Liver (tissue), 8 donors: ENCODE measurements at regions not wholly inside any gene's neighbourhood (a gene's known extent, or its start where the extent isn't known, plus 50 kb on each side); places are given as distances from the start of the nearest gene placed in this dataset.

ENCODE experiments used
- DNase-seq: peaks from one replicate; pipeline ENCODE4 v3.0.0-alpha.2; 2017; ENCODE audit warnings: low spot score
- H3K27ac ChIP-seq, 2 donors: one replicate each; pipeline ENCODE4 v1.7.0; 2013; ENCODE audit warnings: inconsistent platforms in 2 of 2, low read length in 2 of 2, control low read depth in 1 of 2, low read depth in 1 of 2, mild to moderate bottlenecking in 1 of 2
- H3K27me3 ChIP-seq, 4 donors: one replicate each; pipeline versions ENCODE4 v1.6.1 to v1.7.0; 2013; ENCODE audit warnings: low read length in 3 of 4, inconsistent platforms in 1 of 4, mild to moderate bottlenecking in 1 of 4, moderate library complexity in 1 of 4; ENCODE audit not compliant: control insufficient read depth in 4 of 4, insufficient read depth in 4 of 4
- H3K36me3 ChIP-seq, 4 donors: one replicate each; pipeline versions ENCODE4 v1.6.1 to v1.7.0; 2013; ENCODE audit warnings: low read length in 3 of 4, mild to moderate bottlenecking in 3 of 4, low read depth in 1 of 4, moderate library complexity in 1 of 4; ENCODE audit not compliant: control insufficient read depth in 4 of 4, insufficient read depth in 3 of 4
- H3K4me1 ChIP-seq, 4 donors: one replicate each; pipeline versions ENCODE4 v1.6.1 to v1.7.0; 2013; ENCODE audit warnings: low read length in 3 of 4, mild to moderate bottlenecking in 3 of 4, moderate library complexity in 1 of 4; ENCODE audit not compliant: control insufficient read depth in 4 of 4, insufficient read depth in 4 of 4
- H3K4me3 ChIP-seq, 3 donors: one replicate each; pipeline versions ENCODE4 v1.6.1 to v1.7.0; 2013; ENCODE audit warnings: low read length in 3 of 3, control low read depth in 1 of 3, low read depth in 1 of 3, mild to moderate bottlenecking in 1 of 3
- H3K9ac ChIP-seq, 2 donors: one replicate each; pipeline ENCODE4 v1.7.0; 2013; ENCODE audit warnings: low read length in 2 of 2, mild to moderate bottlenecking in 2 of 2, moderate library complexity in 2 of 2, control low read depth in 1 of 2, low read depth in 1 of 2
- H3K9me3 ChIP-seq, 4 donors: one replicate each; pipeline versions ENCODE4 v1.6.1 to v1.7.0; 2013; ENCODE audit warnings: low read length in 3 of 4; ENCODE audit not compliant: control insufficient read depth in 4 of 4
- EGR1 ChIP-seq, 2 donors: IDR thresholded peaks; 2 replicates each; pipeline ENCODE4 v1.6.1; 2016 to 2018; ENCODE audit warnings: antibody characterized with exemption in 2 of 2, low read depth in 2 of 2
- FOXA2 ChIP-seq: IDR thresholded peaks from 2 replicates; pipeline ENCODE4 v1.6.1; 2016; ENCODE audit warnings: antibody characterized with exemption
- GABPA ChIP-seq, 2 donors: IDR thresholded peaks in 1 of 2; conservative IDR thresholded peaks in 1 of 2; 2 replicates each; pipeline ENCODE4 v1.6.1; 2016; ENCODE audit warnings: antibody characterized with exemption in 2 of 2, mild to moderate bottlenecking in 1 of 2, moderate library complexity in 1 of 2
- HNF4A ChIP-seq, 2 donors: conservative IDR thresholded peaks; 2 replicates each; pipeline ENCODE4 v1.6.1; 2016; ENCODE audit warnings: antibody characterized with exemption in 2 of 2, mild to moderate bottlenecking in 2 of 2
- HNF4G ChIP-seq: IDR thresholded peaks from 2 replicates; pipeline ENCODE4 v1.6.1; 2016; ENCODE audit warnings: antibody characterized with exemption
- JUND ChIP-seq, 2 donors: IDR thresholded peaks; 2 replicates each; pipeline ENCODE4 v1.6.1; 2016; ENCODE audit warnings: antibody characterized with exemption in 2 of 2
- NR2F2 ChIP-seq: IDR thresholded peaks from 2 replicates; pipeline ENCODE4 v1.6.1; 2016; ENCODE audit warnings: antibody characterized with exemption
- RAD21 ChIP-seq, 2 donors: IDR thresholded peaks; 2 replicates each; pipeline ENCODE4 v1.6.1; 2016; ENCODE audit warnings: antibody characterized with exemption in 2 of 2, mild to moderate bottlenecking in 2 of 2
- REST ChIP-seq: IDR thresholded peaks from 2 replicates; pipeline ENCODE4 v1.6.1; 2016; ENCODE audit warnings: antibody characterized with exemption, mild to moderate bottlenecking
- RXRA ChIP-seq, 2 donors: IDR thresholded peaks; 2 replicates each; pipeline ENCODE4 v1.6.1; 2017 to 2018; ENCODE audit warnings: antibody characterized with exemption in 2 of 2, mild to moderate bottlenecking in 1 of 2
- SP1 ChIP-seq: IDR thresholded peaks from 2 replicates; pipeline ENCODE4 v1.6.1; 2018; ENCODE audit warnings: antibody characterized with exemption, mild to moderate bottlenecking
- TAF1 ChIP-seq: conservative IDR thresholded peaks from 2 replicates; pipeline ENCODE4 v1.6.1; 2016; ENCODE audit warnings: antibody characterized with exemption, mild to moderate bottlenecking
- YY1 ChIP-seq: IDR thresholded peaks from 2 replicates; pipeline ENCODE4 v1.6.1; 2016; ENCODE audit warnings: antibody characterized with exemption, mild to moderate bottlenecking
- WGBS: extraction: QIAGEN DNeasy Blood & Tissue Kit; methylation state at CpG from one replicate; pipeline ENCODE4 v1.1.7; 2013; 5-methylcytosine and 5-hydroxymethylcytosine counted together
- TF ChIP-seq, protein P1 (sequence below): fragments of 150-350 bp; IDR thresholded peaks from 2 replicates; pipeline ENCODE4 v1.5.1; 2017; ENCODE audit warnings: improper control_type of control experiment, low read depth, low read length; ENCODE audit not compliant: missing input control
- TF ChIP-seq, protein P2 (sequence below): IDR thresholded peaks from 2 replicates; pipeline ENCODE4 v1.6.1; 2016; ENCODE audit warnings: antibody characterized with exemption
- TF ChIP-seq, protein P3 (sequence below): IDR thresholded peaks from 2 replicates; pipeline ENCODE4 v1.6.1; 2016; ENCODE audit warnings: antibody characterized with exemption
- donor health status: healthy.
- donor health status: healthy.
- donor health status: healthy.
- donor health status: healthy.
- donor health status: healthy.

- Histone ChIP-seq H3K36me3 (no peaks in the 10 kb centered on the region), H3K4me3 (no peak overlapping the region), H3K4me1 (no peaks in the 10 kb centered on the region), H3K27me3 (no peaks in the 10 kb centered on the region), H3K9me3 (no peaks in the 10 kb centered on the region), H3K27ac (no peak overlapping the region), H3K9ac (no peak overlapping the region)
- DNase-seq = no peak
- no peak for TF ChIP-seq YY1
- WGBS = 75% methylated on average over 1 of the region's 1 CpG
Measured at GRCh38 chr3:94272016-94272415, 209.2 kb downstream of the NSUN3 start.

- no peak for DNase-seq
- TF ChIP-seq, protein P1, sequence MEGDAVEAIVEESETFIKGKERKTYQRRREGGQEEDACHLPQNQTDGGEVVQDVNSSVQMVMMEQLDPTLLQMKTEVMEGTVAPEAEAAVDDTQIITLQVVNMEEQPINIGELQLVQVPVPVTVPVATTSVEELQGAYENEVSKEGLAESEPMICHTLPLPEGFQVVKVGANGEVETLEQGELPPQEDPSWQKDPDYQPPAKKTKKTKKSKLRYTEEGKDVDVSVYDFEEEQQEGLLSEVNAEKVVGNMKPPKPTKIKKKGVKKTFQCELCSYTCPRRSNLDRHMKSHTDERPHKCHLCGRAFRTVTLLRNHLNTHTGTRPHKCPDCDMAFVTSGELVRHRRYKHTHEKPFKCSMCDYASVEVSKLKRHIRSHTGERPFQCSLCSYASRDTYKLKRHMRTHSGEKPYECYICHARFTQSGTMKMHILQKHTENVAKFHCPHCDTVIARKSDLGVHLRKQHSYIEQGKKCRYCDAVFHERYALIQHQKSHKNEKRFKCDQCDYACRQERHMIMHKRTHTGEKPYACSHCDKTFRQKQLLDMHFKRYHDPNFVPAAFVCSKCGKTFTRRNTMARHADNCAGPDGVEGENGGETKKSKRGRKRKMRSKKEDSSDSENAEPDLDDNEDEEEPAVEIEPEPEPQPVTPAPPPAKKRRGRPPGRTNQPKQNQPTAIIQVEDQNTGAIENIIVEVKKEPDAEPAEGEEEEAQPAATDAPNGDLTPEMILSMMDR = no peak
- TF ChIP-seq JUND (IDR thresholded peaks at IDR 0.05) = no peak
- TF ChIP-seq EGR1 (IDR thresholded peaks at IDR 0.05; ENCODE audit: low read depth in 2 of 2) = no peak
- TF ChIP-seq FOXA2 = no peak
- TF ChIP-seq, protein P2, sequence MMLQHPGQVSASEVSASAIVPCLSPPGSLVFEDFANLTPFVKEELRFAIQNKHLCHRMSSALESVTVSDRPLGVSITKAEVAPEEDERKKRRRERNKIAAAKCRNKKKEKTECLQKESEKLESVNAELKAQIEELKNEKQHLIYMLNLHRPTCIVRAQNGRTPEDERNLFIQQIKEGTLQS = no peak
- no peak for TF ChIP-seq NR2F2
- TF ChIP-seq HNF4G = no peak
- TF ChIP-seq GABPA (IDR thresholded peaks at IDR 0.05 in 1 of 2, conservative IDR thresholded peaks at IDR 0.05 in 1 of 2) = no peak
- no peak for TF ChIP-seq HNF4A (conservative IDR thresholded peaks at IDR 0.05)
- TF ChIP-seq RAD21 (IDR thresholded peaks at IDR 0.05) = no peak
- TF ChIP-seq RXRA (IDR thresholded peaks at IDR 0.05) = no peak
- TF ChIP-seq, protein P3, sequence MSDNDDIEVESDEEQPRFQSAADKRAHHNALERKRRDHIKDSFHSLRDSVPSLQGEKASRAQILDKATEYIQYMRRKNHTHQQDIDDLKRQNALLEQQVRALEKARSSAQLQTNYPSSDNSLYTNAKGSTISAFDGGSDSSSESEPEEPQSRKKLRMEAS = no peak
- no peak for TF ChIP-seq REST
- no peak for TF ChIP-seq TAF1
- TF ChIP-seq YY1 = no peak
- no peak for TF ChIP-seq SP1
- no peak overlapping the region for H3K27ac ChIP-seq
- H3K4me3 ChIP-seq = no peak overlapping the region
- 80% methylated on average over 4 of the region's 4 CpGs for WGBS
- H3K9me3 ChIP-seq = no peaks in the 10 kb centered on the region
- H3K27me3 ChIP-seq = no peaks in the 10 kb centered on the region
- no peak overlapping the region for H3K9ac ChIP-seq
- H3K36me3 ChIP-seq = no peaks in the 10 kb centered on the region
- H3K4me1 ChIP-seq = no peaks in the 10 kb centered on the region
Measured at GRCh38 chr3:94280958-94281357, 218.1 kb downstream of the NSUN3 start.
